PFSK-1 (cell line): ENCODE measurements at regions not wholly inside any gene's neighbourhood (a gene's known extent, or its start where the extent isn't known, plus 50 kb on each side); places are given as distances from the start of the nearest gene placed in this dataset.

ENCODE experiments used
- FOXP2 ChIP-seq: optimal IDR thresholded peaks from 2 replicates; pipeline ENCODE3; 2011; ENCODE audit warnings: borderline replicate concordance, control low read depth, inconsistent platforms; ENCODE audit not compliant: insufficient read depth; ENCODE audit errors: extremely low read length, extremely low read depth
- POLR2AphosphoS5 ChIP-seq: IDR thresholded peaks from 2 replicates; pipeline ENCODE4 v1.6.1; 2012; ENCODE audit warnings: low read depth, mild to moderate bottlenecking, control low read depth, low read length, moderate library complexity
- SIN3A ChIP-seq: IDR thresholded peaks from 2 replicates; pipeline ENCODE4 v1.6.1; 2012; ENCODE audit warnings: mild to moderate bottlenecking, low read length, moderate library complexity, borderline replicate concordance; ENCODE audit not compliant: insufficient read depth
- TAF1 ChIP-seq: IDR thresholded peaks from 2 replicates; pipeline ENCODE4 v1.6.1; 2012; ENCODE audit warnings: low read length, control low read depth, borderline replicate concordance; ENCODE audit not compliant: insufficient read depth
- TF ChIP-seq, protein P1 (sequence below), 2 experiments: IDR thresholded peaks; 2 replicates each; pipeline versions ENCODE4 v1.6.1 to v1.8.0; 2011 to 2012; ENCODE audit warnings: low read depth in 2 of 2, low read length in 2 of 2, control low read depth in 1 of 2, inconsistent platforms in 1 of 2, mild to moderate bottlenecking in 1 of 2, moderate library complexity in 1 of 2; ENCODE audit not compliant: insufficient read depth in 1 of 2

GRCh38 chr2:184294831-184295230 is 303.5 kb upstream of the ZNF804A start:
- TF ChIP-seq POLR2AphosphoS5 (no peak), TAF1 (no peak), FOXP2 (no peak), SIN3A (no peak)
- TF ChIP-seq, protein P1, sequence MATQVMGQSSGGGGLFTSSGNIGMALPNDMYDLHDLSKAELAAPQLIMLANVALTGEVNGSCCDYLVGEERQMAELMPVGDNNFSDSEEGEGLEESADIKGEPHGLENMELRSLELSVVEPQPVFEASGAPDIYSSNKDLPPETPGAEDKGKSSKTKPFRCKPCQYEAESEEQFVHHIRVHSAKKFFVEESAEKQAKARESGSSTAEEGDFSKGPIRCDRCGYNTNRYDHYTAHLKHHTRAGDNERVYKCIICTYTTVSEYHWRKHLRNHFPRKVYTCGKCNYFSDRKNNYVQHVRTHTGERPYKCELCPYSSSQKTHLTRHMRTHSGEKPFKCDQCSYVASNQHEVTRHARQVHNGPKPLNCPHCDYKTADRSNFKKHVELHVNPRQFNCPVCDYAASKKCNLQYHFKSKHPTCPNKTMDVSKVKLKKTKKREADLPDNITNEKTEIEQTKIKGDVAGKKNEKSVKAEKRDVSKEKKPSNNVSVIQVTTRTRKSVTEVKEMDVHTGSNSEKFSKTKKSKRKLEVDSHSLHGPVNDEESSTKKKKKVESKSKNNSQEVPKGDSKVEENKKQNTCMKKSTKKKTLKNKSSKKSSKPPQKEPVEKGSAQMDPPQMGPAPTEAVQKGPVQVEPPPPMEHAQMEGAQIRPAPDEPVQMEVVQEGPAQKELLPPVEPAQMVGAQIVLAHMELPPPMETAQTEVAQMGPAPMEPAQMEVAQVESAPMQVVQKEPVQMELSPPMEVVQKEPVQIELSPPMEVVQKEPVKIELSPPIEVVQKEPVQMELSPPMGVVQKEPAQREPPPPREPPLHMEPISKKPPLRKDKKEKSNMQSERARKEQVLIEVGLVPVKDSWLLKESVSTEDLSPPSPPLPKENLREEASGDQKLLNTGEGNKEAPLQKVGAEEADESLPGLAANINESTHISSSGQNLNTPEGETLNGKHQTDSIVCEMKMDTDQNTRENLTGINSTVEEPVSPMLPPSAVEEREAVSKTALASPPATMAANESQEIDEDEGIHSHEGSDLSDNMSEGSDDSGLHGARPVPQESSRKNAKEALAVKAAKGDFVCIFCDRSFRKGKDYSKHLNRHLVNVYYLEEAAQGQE (IDR thresholded peaks at IDR 0.05; ENCODE audit: insufficient read depth in 1 of 2, low read depth in 2 of 2, low read length in 2 of 2), result no peak
